Large intestine (tissue), 3 donors: ENCODE measurements at regions not wholly inside any gene's neighbourhood (a gene's known extent, or its start where the extent isn't known, plus 50 kb on each side); places are given as distances from the start of the nearest gene placed in this dataset.

Experiments used
- DNase-seq, 2 donors: peaks; one replicate each; pipeline versions ENCODE4 v3.0.0 to v3.0.0-alpha.2; 2013
- H3K27ac ChIP-seq: one replicate; pipeline ENCODE4 v1.5.1; 2013; ENCODE audit warnings: low read length
- H3K27me3 ChIP-seq: 2 replicates; pipeline ENCODE4 v1.6.1; 2013; ENCODE audit warnings: low read length; ENCODE audit not compliant: control insufficient read depth, insufficient read depth
- H3K36me3 ChIP-seq: 2 replicates; pipeline ENCODE4 v1.6.1; 2013; ENCODE audit warnings: low read length; ENCODE audit not compliant: control insufficient read depth, insufficient read depth
- H3K4me1 ChIP-seq: one replicate; pipeline ENCODE4 v1.6.1; 2013; ENCODE audit warnings: low read length; ENCODE audit not compliant: control insufficient read depth, insufficient read depth
- H3K4me3 ChIP-seq: one replicate; pipeline ENCODE4 v1.5.1; 2013; ENCODE audit warnings: low read length
- H3K9me3 ChIP-seq: one replicate; pipeline ENCODE4 v1.6.1; 2013; ENCODE audit warnings: mild to moderate bottlenecking, low read depth, low read length, moderate library complexity; ENCODE audit not compliant: control insufficient read depth
- WGBS: methylation state at CpG from one replicate; pipeline ENCODE4 v1.1.5; 2013; ENCODE audit warnings: low lambda C conversion rate; ENCODE audit not compliant: insufficient coverage; 5-methylcytosine and 5-hydroxymethylcytosine counted together

DNA sequence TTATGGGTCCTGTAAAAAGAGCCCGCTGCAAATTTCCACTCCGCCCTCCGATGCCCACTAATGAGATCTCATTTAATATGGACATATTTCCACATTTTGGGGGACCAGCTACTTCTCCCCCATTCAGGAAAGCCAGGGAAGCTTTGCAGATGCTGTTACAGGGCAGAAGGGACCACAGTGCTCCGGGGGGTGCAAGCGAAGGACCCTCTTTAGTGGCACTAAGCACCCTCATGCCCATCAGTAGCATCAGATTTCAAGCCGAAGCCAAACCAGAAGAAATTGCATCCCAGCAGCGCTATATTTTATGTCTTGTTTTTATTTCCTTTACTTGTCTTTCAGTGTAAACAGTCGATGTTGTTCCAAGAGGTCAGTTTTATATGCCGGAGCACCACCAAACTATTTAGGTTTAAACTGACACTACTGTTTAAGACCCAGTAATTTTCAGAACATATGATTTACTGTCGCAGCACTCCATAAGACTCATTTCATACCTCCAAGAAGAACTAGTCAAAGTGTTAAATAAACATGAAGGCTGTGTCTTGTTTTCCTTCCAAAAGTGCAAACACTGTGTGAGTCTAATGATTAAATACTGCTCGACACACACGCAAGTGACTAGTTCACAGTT, 122.2 kb upstream of the MGMT start:
- H3K36me3 ChIP-seq = no peaks in the 10 kb centered on the region
- no peak overlapping the region for H3K4me3 ChIP-seq
- WGBS = 52% methylated on average over 7 of the region's 12 CpGs
- H3K4me1 ChIP-seq = no peaks in the 10 kb centered on the region
- H3K27ac ChIP-seq = no peak overlapping the region
- DNase-seq = no peak
- no peaks in the 10 kb centered on the region for H3K9me3 ChIP-seq
- no peaks in the 10 kb centered on the region for H3K27me3 ChIP-seq

DNA sequence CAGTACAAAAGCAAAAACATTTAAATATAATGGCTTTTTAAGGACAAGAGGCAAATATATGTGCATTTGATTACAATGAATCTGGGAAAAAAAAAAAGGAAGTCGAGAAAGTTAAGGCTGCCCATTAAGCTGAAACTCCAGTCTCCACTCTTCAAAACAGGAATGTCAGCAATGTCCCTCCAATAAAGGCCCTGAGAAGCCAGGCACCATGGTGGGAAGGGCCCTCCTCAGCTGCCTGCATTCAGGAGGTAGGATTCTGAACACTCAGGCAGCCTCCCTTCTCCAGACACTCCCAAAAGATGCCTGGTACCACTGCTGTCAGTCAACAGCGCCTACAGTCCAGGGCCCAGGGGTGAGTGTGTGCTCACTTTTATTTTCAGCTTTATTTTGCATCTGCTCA, 121.3 kb upstream of the MGMT start:
- no peak overlapping the region for H3K27ac ChIP-seq
- DNase-seq = no peak
- 33% methylated on average over 1 of the region's 2 CpGs for WGBS
- H3K36me3 ChIP-seq = no peaks in the 10 kb centered on the region
- H3K27me3 ChIP-seq = no peaks in the 10 kb centered on the region
- no peaks in the 10 kb centered on the region for H3K4me1 ChIP-seq
- no peaks in the 10 kb centered on the region for H3K9me3 ChIP-seq
- H3K4me3 ChIP-seq = no peak overlapping the region

DNA sequence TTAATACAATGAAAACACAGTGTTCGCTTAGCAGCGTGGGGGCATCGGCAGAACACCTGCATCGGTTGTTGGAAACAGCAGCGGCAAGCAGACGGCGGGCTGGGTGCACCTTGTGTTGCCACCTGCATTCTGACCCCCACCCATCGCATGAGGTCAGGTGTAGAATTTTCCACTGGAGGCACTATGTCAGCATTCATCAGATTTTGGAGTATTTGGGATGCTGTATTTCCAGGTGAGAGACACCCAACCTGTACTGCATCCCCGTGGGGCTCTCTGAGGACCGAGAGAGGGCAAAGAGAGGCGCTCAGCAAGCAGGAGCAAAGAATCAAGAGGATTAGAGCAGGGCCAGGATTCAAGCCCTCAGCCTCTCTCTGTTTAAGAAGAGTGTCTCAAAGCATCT, 116.4 kb upstream of the MGMT start:
- Histone ChIP-seq H3K4me1 (no peaks in the 10 kb centered on the region), H3K4me3 (no peak overlapping the region), H3K36me3 (no peaks in the 10 kb centered on the region), H3K9me3 (peaks cover 3% of the 10 kb centered on the region), H3K27ac (no peak overlapping the region), H3K27me3 (no peaks in the 10 kb centered on the region)
- no peak for DNase-seq
- no CpG with 5 or more reads among the region's 11 CpGs for WGBS

DNA sequence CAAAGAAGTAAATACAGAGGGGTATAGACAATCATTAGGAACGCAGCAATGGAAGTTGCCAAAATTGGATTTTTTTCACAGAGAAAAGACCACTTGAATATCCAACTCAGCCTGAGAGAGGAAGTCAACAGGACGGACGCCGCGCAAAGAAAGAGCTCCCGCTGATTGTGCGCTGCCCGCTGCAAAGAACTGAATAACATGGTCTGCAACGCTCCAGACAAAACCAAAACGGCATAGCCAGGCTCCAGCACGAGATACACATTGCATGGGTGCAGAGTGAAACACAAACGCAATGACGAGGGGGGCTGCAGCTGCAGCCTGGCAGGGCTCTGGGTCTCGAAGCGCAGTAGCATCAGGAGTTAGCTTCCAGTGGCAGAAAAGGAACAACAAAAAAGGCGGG, 113.9 kb upstream of the MGMT start:
- no peak overlapping the region for H3K27ac ChIP-seq
- peaks cover 5% of the 10 kb centered on the region for H3K9me3 ChIP-seq
- H3K27me3 ChIP-seq = no peaks in the 10 kb centered on the region
- WGBS = no CpG with 5 or more reads among the region's 16 CpGs
- no peaks in the 10 kb centered on the region for H3K36me3 ChIP-seq
- DNase-seq = no peak
- no peak overlapping the region for H3K4me3 ChIP-seq
- H3K4me1 ChIP-seq = no peaks in the 10 kb centered on the region

DNA sequence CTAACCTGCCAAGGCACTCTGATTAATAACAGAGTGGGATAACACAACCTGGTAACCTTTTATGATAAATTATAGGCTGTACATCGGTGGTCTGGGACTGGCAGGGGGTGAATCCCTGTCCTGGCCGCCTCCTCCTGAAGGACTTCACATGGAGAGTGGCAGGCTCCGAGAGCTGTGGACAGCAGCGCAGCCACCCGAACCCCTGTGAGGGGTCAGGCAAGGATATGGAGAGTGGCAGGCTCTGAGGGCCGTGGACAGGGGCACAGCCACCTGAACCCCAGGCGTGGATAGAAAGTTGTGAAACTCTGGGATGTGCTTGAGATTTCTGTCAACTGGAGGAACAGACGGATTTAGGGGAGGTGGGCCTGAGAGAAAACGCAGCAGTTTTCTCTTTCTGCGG, 107.0 kb upstream of the MGMT start:
- WGBS = no CpG with 5 or more reads among the region's 10 CpGs
- DNase-seq = no peak
- H3K36me3 ChIP-seq = no peaks in the 10 kb centered on the region
- peaks cover 5% of the 10 kb centered on the region for H3K9me3 ChIP-seq
- no peaks in the 10 kb centered on the region for H3K27me3 ChIP-seq
- no peak overlapping the region for H3K4me3 ChIP-seq
- no peak overlapping the region for H3K27ac ChIP-seq
- no peaks in the 10 kb centered on the region for H3K4me1 ChIP-seq

DNA sequence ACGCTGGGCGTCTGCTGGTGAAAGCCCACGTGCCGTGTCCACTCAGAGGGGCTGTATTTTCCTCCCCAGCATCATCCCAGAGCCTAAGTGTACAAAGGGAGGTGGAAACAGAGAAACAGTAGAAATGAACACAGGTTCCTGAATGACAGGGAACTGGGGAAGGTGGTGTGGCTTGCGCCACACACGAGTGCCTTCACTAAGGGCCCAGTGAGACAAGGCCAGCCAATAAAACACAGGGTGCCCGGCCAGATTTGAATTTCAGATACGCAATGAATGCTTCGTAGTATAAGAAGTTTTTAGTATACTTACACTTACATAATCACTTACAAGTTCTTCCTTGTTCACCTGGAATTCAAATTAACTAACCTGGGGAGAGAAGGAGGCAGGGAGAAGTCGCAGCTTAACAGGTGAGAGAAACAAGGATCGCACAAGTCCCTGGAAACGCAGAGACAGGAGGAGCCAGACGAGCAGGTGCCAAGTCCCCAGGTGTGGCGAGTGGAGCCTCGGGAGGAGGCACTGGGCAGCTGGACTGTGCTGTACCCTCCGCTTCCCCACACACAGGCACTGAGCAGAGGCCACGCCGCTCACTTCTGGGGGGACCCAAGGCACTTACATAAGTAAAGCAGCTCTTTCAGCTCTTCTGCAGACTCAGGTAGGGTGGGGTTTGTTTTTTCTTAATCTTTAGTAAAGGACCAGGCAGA, 105.2 kb upstream of the MGMT start:
- DNase-seq = no peak
- Histone ChIP-seq H3K4me3 (no peak overlapping the region), H3K36me3 (no peaks in the 10 kb centered on the region), H3K27me3 (no peaks in the 10 kb centered on the region), H3K9me3 (no peaks in the 10 kb centered on the region), H3K27ac (no peak overlapping the region), H3K4me1 (no peaks in the 10 kb centered on the region)
- WGBS = no CpG with 5 or more reads among the region's 18 CpGs

DNA sequence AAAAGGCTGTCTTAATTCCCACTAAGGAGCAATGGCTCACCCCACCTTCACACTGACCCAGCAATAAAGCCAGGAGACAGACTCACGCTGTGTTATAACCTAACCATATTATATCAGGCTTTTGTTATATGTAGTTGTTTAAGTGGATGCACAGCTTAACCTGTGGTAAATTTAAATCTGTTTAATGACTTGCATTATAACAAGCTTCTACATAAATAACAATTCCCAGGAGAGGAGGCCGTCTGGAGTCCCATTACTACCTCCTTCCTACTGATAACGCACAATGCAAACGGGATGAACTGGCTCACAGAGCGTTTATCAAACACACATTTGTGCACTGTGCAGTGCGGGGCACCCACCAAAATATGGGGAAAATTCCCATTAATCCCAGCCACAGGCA, 102.1 kb upstream of the MGMT start:
- no peak overlapping the region for H3K27ac ChIP-seq
- no CpG with 5 or more reads among the region's 6 CpGs for WGBS
- H3K4me3 ChIP-seq = no peak overlapping the region
- DNase-seq = no peak
- no peaks in the 10 kb centered on the region for H3K27me3 ChIP-seq
- H3K4me1 ChIP-seq = no peaks in the 10 kb centered on the region
- H3K9me3 ChIP-seq = no peaks in the 10 kb centered on the region
- no peaks in the 10 kb centered on the region for H3K36me3 ChIP-seq

DNA sequence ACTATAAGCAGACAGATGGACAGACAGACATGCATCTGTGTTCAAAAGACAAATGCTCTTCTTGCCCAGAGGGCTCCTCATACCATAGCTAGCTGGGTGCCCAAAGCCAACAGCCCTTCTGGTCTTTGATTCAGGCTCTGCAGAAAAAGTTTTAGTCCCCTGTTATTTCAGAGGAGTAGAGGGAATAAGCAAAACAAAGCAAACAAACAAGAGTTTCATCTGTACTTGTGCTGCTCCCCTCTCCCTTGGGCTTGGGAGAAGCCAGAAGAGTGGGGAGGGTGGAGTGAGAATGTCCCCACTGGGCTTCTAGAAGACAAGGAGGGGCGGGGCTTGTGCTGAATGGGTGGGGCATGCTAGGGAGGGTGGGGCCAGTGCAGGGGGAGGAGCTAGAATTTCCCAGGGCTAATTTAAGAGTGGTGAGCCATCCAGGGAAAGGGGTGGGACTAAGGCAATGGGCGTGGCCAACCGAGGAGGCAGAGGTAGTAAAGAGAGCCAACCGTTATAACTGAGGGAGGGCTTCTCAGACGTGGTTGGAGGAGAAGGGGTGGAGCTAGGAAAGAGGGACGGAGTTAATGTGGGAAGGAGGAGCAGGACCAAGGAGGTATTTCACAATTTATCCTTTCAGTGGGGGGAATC, 101.2 kb upstream of the MGMT start:
- no peak for DNase-seq
- Histone ChIP-seq H3K36me3 (no peaks in the 10 kb centered on the region), H3K4me1 (no peaks in the 10 kb centered on the region), H3K9me3 (no peaks in the 10 kb centered on the region), H3K4me3 (no peak overlapping the region), H3K27me3 (no peaks in the 10 kb centered on the region), H3K27ac (no peak overlapping the region)
- 95% methylated on average over 4 of the region's 6 CpGs for whole genome bisulfite sequencing

DNA sequence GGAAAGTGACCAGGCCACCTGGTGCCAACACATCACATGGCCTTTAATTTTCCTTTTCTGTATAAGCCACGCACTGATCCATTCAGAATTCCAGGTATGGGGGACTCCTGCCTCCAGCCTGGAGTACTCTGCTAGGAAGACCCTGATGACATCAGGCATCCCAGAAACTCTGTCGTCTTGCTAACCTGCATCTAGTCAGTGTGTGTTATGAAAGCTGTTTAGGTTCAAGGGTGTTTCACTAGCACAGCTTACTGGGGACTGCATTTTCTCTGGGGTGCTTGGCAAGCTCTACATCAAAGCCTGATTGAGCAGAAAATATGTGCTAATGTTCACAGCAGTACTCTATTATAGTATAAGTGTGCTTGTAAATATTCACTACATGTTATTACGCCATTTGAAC, 100.6 kb upstream of the MGMT start:
- no CpG with 5 or more reads among the region's 3 CpGs for WGBS
- Histone ChIP-seq H3K27me3 (no peaks in the 10 kb centered on the region), H3K9me3 (no peaks in the 10 kb centered on the region), H3K27ac (no peak overlapping the region), H3K4me3 (no peak overlapping the region), H3K4me1 (no peaks in the 10 kb centered on the region), H3K36me3 (no peaks in the 10 kb centered on the region)
- DNase-seq = no peak

DNA sequence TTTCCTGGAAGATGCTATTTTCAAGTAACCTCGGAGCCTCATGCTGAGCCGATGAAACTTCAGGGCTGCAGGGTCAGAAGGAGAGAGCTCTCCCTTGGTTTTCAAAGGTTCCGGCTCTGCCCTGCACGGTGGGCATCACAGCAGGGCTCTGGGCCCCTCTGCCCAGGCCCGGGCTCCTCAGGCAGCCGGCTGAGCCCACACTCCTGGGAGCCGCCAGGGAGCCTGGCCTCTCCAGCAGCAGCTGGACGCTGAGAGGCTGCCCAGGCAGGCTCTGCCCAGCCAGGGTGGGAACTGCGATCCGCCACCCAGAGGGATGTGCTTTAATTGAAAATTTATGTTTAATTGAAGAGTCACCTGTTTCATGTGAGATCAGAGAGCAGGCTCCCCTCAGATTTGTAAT, 97.5 kb upstream of the MGMT start:
- no peaks in the 10 kb centered on the region for H3K9me3 ChIP-seq
- no peaks in the 10 kb centered on the region for H3K36me3 ChIP-seq
- no CpG with 5 or more reads among the region's 10 CpGs for WGBS
- no peak overlapping the region for H3K27ac ChIP-seq
- no peak for DNase-seq
- H3K4me1 ChIP-seq = no peaks in the 10 kb centered on the region
- H3K27me3 ChIP-seq = no peaks in the 10 kb centered on the region
- H3K4me3 ChIP-seq = no peak overlapping the region

DNA sequence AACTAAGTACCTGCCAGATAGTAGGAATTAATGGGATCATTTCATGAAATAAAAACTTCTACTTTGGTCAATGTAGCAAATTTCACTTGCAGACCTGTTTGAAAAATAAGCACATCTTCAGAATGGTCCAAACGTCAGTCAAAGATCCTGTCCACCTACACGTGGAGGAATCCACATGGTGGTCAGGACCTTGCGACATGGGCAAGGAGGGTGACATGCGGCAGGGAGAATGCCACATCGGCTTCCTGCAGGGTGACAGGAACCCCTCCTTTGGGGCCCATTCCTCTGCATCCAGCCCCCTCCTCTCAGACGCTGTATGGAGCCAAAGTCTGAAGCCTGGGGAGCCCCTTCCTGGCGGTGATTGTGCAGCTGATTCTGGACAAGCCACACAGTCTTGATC, 95.5 kb upstream of the MGMT start:
- no peak for DNase-seq
- WGBS = 83% methylated on average over 1 of the region's 7 CpGs
- Histone ChIP-seq H3K4me1 (no peaks in the 10 kb centered on the region), H3K9me3 (no peaks in the 10 kb centered on the region), H3K36me3 (no peaks in the 10 kb centered on the region), H3K4me3 (no peak overlapping the region), H3K27me3 (no peaks in the 10 kb centered on the region), H3K27ac (no peak overlapping the region)
